ENCODE measurements at regions not wholly inside any gene's neighbourhood (a gene's known extent, or its start where the extent isn't known, plus 50 kb on each side); places are given as distances from the start of the nearest gene placed in this dataset.
"Not testable (repeated sequence)": the region's sequence is repeated elsewhere in the genome, so short reads cannot be mapped to it uniquely, and the experiment has no call there.

DNA sequence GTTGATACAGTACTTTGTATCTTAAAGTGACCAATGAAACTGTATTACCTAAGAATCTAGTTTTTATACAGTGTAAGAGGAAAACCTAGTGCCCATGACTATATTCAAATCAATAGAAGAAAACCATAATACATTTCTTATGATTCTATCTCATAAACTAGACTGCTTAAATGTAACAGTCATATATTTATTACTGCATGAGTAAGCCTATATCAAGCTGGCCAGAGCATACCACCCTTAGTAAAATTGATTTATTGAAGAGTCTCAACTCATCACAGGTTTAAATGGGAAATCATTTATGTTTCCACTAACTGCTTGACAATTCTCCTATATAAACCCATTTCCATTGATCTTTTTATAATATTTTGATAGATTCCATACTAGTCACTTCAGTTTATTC lies 1059.2 kb upstream of the LRRTM1 start:
- no peak for DNase-seq

DNA sequence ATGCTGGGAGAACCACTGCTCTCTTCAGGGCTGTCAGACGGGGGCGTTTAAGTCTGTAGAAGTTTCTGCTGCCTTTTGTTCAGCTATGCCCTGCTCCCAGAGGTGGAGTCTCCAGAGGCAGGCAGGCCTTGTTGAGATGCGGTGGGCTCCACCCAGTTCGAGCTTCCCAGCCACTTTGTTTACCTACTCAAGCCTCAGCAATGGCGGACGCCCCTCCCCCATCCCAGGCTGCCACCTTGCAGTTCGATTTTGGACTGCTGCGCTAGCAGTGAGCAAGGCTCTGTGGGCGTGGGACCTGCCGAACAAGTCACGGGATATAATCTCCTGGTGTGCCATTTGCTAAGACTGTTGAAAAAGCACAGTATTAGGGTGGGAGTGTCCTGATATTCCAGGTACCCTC lies 1057.9 kb upstream of the LRRTM1 start:
- not testable (repeated sequence) for DNase-seq

DNA sequence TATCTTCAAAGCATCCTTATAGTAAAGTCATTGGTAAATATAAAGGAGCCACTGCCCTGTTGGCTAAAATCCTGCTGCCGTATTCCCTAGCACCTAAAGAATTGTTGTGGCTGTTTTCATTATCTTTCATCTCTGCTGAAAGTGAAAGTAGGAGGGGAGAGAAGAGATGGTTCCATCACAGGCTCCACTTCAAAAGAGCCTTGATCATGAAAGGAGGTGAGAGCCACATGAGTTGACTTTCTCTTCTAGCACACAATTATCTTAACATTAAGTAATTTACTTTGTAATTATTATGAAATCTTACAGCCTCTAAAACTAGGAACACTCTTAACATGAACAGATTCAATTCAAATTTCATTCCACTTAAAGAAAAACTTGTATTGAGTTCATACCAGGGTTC lies 1050.9 kb upstream of the LRRTM1 start:
- DNase-seq = no peak

DNA sequence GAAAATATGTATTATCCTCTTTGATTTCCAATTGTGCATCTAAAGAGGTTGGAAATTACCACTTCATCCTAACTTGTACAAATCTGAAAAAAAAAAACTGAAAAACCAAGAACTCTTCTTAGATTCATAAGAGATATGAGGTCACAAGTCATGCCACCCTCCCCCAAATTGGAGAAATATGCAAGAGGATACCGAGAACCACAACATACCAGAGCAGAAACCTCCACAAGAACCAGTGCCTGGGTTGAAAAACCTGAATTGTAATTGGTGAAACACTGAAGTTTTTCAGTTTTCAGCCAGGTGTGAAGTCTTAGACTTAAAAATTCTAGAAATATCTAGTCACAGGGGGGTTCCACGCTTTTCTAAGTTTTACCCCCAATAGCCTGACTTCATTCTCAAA lies 1029.5 kb upstream of the LRRTM1 start:
- DNase-seq = no peak

DNA sequence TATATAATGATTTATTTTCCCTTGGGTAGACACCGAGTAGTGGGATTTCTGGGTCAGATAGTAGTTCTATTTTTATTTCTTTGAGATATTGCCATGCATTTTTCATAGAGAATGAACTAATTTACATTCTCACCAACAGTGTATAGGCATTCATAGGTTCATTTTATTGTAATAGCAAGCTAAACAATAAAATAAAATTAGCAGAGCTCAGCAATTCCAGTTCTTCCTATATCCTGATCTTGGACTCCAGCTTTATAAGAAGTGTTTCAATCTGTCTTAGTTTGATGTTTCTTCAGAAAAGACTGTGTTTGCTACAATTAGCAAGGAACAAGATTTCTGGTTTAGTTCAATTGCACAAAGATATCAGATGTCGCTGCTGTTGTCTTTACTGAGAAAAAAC lies 1024.4 kb upstream of the LRRTM1 start:
- no peak for DNase-seq

DNA sequence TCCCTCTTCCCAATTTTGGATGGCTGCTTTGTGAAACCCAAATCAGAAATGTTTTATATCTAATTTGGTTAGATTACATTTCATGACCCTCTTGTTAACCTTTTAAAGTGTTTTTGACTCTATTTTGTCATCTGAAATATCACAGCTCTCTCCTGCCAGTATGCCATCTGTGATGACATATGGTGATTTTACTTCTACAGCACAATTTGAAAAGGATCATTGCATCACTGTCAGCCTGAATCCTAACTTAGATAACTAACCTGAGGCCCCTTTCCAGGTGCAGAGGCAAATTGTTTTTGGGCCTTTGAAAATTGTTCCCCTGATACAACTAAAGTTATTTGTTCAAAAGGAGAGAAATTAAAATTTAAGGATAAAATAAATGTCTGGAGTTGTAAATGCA lies 1023.4 kb upstream of the LRRTM1 start:
- DNase-seq = no peak

DNA sequence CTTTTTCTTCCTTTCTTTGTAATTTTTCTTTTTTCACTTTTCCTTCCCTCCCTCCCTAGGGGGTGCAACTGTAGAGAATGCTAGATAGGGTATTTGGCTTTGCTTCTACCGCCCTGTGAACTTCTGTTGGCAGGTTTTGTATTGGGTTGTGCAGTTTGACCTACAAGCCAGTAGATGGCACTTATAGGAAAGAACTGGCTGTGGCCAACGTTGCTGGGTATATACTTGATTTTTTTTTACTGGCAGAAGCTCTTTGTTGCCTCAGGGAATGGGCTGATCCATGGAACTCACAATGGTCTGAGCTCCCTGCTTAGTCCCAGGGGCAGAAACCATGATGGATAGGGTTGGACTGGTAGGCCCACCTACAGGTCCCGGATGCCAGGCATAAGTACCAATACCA lies 1019.5 kb upstream of the LRRTM1 start:
- no peak for DNase-seq

DNA sequence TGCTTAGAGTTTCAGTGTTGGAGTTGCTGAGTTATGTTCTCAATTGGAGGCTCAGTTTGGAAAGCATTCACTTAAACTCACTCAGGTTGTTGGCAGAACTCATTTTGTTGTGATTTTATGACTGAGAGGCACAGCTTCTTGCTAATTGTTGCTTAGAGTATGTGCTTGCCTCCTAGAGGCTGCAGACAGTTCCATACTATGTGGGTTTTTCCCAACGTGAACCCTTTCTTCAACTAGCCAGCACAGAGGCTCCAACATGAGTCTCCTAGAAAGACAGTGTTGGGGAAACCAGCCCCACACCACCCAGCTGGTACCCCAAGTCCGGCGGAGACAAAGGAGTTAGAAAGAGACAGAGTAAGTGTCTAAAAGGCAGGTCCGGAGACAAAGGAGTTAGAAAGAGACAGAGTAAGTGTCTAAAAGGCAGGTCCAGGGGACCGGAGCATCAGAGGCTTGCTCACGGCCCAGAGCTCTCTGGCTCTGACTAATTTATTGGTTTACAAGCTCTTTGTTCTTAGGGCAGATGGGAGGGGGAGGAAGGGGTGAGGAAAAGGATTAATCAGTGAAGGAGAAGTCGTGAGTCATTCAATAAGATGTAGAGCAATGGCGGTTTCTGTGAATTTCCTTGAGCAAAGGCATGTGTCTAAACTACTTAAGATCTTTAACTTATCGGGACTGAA lies 999.7 kb upstream of the LRRTM1 start:
- no peak for DNase-seq

DNA sequence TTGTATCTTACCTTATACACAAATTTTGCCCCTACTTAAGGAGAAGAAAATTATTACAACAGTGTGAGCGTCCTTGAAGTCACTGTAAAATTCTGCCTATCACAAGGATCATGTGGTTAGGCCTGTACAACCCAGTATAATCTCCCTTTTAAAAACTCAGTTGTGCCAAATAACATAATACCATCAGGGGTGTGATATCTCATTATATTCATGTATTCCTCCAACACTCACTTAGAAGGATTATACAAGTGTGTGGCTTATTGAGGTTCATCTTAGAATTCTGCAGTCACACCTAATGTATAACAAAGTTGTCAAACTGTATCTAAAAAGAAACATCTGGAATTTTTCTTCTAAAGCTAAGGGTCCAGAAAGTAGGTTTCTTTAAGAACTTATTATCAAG lies 998.8 kb upstream of the LRRTM1 start:
- DNase-seq = no peak

DNA sequence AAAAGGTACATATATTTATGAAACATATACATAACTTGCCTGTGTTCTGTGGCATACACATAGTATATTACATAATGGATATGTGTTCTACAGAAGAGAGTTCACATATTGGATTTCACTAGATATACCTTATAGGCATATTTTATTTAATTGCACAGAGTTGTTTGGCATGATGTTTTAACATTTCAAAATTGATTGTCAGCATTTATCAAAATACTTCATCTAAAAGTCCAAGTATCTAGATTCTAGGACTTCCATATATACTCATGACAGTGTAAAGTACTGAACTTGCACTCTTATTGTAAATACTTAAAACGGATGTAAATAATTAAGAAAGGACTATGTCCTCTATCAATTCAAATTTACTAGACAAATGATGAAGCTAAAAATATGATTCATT lies 995.3 kb upstream of the LRRTM1 start:
- no peak for DNase-seq

DNA sequence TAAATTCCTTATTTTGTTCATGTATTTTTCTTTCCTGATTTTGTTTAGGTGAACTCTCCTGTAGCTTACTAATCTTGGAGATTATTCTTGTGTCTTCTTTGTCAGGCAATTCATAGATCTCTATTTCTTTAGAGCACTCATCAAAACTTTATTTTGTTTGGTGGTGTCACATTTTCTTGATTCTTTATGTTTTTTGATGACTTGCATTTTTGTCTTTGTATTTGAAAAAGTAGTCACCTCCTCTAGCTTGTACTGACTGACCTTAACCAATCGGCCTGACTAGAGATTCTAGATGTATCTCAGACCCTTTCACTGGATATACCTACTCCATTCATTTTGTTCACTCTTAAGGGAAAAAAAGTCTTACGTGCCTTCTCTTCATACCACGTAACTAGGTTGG lies 986.3 kb upstream of the LRRTM1 start:
- no peak for DNase-seq

DNA sequence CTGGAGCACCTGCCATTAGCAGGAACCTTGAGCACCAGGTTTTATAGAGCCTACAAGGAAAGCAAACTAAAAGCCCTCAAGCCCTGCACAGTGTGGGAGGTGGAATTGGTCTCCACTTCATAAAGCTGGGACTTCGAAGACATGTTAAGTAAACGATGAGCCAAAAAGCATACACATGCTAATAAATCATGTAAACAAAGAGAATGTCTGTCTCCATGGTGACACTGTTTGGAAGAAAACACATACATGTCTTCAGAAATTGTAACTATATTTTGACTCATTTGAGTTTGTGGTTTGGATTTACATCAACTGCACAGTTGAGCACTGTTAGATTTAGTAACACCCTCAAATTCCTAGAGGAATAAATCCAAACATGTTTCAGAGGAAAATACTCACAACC lies 978.5 kb upstream of the LRRTM1 start:
- no peak for DNase-seq

DNA sequence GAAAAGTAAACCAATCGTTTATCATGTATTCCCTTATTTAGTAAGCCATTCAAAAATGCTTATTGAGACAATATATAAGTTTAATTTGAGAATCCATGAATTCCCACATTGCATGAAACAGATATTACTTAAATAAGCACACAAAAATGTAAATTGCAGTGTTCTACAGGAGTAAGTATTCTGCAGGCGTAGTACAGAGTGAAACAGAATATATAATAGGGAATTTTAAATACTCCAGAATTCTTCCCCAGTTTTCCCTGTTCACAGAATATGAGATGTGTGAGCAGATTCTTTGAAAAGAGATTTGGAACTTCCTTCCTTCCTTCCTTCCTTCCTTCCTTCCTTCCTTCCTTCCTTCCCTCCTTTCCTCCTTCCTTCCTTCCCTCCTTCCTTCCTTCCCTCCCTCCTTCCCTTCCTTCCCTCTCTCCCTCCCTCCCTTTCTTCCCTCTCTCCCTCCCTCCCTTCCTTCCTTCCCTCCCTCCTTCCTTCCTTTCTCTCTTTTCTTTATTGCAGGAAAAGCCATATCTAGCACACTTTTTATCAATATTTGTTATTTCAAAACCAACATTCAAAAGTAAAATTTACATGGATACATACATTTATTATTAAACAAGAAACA lies 977.7 kb upstream of the LRRTM1 start:
- DNase-seq = no peak

DNA sequence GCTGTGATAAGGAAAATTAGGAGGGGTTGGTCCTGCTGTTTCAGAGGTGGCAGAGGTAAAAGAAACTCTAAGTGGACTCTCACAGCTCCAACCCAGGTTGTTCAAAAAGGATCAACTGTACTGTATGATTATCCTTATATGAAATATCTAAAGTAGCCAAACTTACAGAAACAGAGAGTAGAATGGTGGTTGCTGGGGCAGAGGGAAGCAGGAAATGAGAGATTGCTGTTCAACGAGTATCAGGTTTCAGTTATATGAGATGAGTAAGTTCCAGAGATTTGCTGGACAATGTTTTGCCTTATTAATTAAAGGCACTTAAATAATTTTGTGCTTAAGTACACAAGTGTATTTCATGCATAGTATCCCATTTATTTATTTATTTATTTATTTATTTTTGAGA lies 972.0 kb upstream of the LRRTM1 start:
- DNase-seq = no peak

DNA sequence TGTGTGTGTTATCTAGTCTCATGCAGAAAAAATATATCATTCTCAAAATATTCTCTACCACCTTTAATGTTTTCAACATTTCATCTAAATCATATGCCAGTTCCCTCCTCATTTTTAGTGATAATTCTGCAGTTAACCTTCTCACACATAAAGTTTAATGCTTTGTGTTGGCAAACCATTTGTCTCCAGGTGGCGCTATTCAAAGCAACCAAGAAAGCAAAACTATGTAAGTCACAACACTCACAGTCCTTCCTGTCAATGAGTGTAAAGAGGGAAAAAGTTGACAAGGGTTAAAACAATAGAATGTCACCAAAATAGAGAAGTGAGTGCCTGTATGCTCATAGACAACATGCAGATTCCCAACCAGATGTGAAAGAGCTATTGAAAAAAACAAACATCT lies 961.6 kb upstream of the LRRTM1 start:
- no peak for DNase-seq

DNA sequence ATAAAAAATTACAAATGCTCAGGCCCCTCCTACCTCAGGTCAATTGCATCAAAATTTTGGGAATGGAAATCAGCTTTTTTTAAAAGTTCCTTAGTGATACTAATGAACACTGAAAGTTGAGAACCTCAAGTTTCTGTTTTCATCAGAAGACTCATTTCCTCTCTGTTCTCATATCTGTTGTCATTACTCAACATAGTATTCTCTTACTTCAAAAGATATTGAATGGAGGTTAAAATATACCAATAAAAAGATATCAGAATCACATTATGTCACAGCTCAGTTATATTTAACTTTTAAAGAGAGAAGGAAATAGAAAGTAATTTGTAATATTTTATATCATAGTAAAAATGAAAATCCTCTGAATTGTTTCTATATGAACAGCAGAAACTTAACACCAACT lies 959.4 kb upstream of the LRRTM1 start:
- DNase-seq = no peak

DNA sequence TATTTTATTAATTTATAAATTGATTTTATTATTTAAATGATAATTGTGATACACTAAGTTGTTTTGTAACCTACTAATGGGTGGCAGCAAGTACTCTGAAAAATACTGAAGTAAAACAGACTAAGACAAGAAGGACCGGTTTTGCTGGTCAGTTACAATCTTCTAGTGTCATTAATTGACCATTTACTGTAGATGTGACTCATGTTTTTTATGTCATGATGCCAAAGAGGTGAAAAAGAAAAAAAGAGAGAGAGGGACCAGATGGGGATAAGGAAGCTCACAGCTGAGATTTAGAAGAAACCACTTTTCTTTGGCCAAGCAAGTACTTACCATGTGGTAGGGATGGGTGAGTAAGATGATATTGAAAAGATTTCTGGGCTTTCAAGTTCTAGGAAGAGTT lies 955.8 kb upstream of the LRRTM1 start:
- no peak for DNase-seq

DNA sequence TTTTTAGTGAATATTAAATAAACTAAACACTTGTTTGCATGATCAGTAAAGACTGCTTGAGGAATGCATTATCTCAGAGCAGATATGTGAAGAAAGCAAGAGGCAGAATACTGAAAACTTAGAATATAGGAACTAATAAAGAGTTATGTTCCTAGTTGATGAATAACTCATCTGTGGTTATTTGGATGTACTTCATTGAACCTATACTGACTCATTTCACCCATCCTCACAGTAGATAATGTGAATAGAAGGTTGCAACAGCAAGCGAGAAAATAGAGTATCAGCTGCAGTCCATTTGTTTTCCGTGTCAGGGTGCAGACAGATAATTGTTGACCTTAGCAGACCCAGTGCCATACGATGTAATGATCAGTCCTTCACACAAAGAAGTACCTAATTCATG lies 945.7 kb upstream of the LRRTM1 start:
- DNase-seq = no peak

DNA sequence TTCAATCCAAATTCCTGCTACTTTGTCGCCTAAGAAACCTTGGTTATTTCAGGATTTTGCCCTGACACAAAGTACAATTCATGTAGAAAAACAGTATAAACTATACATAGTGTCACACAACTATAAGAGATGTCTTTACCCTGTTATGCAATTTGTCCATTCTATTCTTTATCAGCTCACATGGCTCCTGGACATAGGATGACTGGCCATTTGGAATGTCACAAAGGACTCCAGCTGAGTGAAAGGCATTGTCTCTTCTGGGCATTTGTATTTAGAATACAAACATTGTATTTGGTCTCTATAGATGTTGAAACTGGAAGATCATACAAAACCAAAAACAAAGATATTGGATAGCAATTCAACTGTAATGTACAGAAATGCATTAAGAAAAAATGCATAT lies 944.6 kb upstream of the LRRTM1 start:
- no peak for DNase-seq

DNA sequence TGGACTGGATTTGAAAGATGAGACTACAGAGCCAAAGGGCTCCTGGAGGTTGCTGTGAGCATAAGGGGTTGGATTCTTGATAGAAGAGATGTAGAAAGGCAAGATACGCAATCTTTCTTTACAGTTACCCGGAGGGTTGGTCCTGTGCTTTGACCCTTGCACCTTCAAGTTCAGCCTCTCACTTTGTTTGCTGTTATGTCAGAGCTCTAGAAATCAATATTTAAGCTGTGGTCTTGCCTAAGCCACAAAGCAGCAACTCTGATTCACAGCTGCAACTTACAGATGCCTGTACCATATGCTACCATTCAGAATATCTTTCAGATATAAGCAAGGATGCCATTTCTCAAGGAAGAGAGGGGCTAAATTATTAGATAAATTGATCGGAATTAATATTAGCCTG lies 943.1 kb upstream of the LRRTM1 start:
- DNase-seq = no peak

DNA sequence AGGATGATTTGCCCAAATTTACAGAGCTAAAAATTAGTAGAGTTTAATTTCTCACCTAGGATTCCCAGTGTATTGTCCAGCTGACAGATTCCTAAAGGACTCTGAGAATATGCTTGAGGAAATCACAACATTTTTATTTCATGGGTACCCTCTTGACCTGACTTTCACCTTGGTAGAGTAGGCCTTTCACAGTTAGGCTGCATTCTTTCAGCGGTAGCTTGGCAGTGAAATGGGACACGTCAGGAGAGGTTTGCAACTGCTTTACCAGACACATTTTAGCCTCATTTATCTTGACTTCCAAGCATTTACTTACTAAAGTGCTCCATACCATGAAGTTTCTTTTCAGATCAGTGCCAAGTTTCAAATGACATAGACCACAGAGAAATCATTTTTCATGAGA lies 937.9 kb upstream of the LRRTM1 start:
- DNase-seq = no peak

DNA sequence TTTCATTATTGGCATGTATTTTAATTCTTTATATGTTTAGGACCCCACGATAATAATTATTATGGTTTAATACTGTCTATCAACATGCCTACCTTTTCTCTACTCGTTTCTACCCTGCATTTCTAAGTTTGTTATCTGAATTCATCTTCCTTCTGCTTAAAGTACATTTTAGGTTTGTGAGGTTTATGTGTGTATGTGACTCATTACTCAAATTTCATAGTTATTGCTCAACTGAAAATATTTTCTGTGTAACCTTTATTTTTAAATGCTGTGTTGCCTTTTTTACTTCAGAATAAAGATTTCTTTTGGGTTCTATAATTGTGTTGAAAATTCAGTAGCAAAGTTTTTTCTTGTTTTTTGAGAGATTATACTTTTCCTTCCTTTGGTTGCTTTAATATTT lies 933.9 kb upstream of the LRRTM1 start:
- no peak for DNase-seq

DNA sequence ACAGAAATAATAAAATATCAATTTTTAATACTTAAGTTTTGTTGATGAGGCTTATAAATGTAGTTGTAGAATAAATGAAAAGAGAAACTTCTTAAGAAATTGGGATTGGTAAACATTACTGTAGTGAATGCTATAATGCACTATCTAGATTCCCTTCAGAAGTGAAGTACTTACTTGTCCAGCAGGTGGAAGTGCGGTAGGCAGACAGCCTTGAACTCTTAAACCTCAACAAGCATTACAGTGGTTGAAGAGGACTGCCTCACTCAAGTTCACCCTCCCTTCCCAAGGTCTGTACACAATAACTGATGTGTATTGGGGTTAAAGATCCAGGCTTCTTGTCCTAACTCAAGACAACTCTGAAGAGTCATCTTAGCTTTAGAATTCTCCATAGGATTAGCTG lies 931.0 kb upstream of the LRRTM1 start:
- no peak for DNase-seq

DNA sequence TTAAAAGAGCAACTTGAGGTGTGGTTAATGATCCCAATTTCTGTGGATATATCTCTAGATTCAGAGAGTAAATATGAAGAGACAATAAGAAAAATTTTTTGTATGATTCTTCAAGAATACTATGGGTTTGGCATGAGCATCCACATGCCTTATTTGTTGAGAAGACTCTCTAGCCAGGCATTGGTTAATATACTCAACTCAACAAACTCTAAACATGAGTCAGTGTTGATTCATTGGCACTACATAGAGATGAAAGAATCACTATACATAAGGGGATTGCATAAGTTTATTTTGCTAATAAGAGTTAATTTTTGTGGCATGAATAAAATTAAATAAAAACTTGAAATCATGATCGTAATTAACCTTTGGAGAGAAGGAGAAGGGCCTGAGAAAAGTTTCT lies 930.2 kb upstream of the LRRTM1 start:
- DNase-seq = no peak

DNA sequence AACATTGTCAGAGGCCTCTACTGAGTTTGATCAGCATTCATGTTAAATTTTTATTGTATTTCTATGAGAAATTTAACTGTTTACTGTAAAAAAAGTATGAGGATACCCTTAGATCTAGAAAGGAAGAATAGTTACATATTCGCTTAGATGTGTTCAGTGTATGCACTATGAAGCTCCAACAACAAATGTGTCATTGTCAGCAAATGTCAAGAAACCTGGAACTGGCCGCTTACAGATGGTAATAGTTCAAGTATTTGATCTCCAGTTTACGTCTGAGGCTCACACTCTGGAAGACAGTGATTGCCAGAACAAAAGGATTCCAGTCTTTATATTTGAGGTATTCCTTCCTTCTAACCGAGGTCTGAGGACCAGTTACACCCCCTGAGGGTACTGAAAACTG lies 921.2 kb upstream of the LRRTM1 start:
- no peak for DNase-seq

All from NCI-H187 (cell line).